ENCODE measurements at regions not wholly inside any gene's neighbourhood (a gene's known extent, or its start where the extent isn't known, plus 50 kb on each side); places are given as distances from the start of the nearest gene placed in this dataset.

DNA sequence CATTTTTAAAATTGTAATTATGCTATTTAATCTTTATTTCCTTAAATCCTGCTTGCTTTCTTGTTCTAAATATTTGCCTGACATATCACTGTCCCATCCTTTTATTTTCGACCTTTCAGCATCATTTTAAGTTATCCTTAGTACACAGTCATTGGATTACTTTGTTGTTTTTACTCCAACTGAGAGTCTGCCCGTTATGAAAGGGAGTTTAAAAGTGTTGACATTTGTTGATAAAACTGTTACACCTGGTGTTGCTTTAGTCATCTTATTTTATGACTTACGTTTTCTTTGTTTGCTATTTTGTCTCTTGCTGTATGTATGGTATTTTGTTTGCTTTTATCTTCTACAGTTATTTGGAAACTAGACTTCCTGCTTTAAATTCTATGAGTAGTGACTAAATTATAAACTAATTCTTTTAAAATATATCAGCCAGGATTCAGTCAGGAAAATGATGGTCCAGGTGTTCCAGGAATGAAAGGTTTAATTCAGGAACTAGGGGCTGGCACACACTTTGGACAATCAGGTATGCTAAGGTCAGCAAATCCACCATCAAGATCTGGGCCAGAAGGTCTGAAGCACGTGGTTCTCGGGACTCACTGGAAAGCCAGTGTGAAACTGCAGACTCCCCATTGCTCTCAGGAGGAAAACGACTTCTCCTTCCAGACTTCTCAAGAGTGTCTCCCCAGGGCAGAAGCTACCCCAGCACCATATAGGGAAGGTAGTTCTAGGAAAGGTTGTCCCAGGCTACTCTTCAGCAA lies 86.0 kb downstream of the RASSF10 start:
- no peak overlapping the region for H3K4me3 ChIP-seq (ENCODE audit: low read depth in 2 of 2, low read length in 2 of 2)
- in situ Hi-C loops (cut with HindIII; ENCODE audit: low pct_unique_long_range_greater_than_20kb, low sequenced_read_pairs): no loop called here
- H3K27ac ChIP-seq (ENCODE audit: low read length): no peak overlapping the region
- POLR2A ChIA-PET: no interaction called here
- H3K27me3 ChIP-seq (ENCODE audit: control insufficient read depth, insufficient read depth, low read length): no peaks in the 10 kb centered on the region
- CTCF ChIA-PET: no interaction called here
- no peaks in the 10 kb centered on the region for H3K36me3 ChIP-seq (ENCODE audit: control insufficient read depth, insufficient read depth, low read length)
- H3K9me3 ChIP-seq (ENCODE audit: control insufficient read depth, insufficient read depth, low read depth, low read length): no peaks in the 10 kb centered on the region
- TF ChIP-seq, protein P1, sequence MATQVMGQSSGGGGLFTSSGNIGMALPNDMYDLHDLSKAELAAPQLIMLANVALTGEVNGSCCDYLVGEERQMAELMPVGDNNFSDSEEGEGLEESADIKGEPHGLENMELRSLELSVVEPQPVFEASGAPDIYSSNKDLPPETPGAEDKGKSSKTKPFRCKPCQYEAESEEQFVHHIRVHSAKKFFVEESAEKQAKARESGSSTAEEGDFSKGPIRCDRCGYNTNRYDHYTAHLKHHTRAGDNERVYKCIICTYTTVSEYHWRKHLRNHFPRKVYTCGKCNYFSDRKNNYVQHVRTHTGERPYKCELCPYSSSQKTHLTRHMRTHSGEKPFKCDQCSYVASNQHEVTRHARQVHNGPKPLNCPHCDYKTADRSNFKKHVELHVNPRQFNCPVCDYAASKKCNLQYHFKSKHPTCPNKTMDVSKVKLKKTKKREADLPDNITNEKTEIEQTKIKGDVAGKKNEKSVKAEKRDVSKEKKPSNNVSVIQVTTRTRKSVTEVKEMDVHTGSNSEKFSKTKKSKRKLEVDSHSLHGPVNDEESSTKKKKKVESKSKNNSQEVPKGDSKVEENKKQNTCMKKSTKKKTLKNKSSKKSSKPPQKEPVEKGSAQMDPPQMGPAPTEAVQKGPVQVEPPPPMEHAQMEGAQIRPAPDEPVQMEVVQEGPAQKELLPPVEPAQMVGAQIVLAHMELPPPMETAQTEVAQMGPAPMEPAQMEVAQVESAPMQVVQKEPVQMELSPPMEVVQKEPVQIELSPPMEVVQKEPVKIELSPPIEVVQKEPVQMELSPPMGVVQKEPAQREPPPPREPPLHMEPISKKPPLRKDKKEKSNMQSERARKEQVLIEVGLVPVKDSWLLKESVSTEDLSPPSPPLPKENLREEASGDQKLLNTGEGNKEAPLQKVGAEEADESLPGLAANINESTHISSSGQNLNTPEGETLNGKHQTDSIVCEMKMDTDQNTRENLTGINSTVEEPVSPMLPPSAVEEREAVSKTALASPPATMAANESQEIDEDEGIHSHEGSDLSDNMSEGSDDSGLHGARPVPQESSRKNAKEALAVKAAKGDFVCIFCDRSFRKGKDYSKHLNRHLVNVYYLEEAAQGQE (IDR thresholded peaks at IDR 0.05; ENCODE audit: insufficient read depth in 1 of 2, low read depth in 2 of 2, low read length in 1 of 2): no peak
- TF ChIP-seq, protein P2, sequence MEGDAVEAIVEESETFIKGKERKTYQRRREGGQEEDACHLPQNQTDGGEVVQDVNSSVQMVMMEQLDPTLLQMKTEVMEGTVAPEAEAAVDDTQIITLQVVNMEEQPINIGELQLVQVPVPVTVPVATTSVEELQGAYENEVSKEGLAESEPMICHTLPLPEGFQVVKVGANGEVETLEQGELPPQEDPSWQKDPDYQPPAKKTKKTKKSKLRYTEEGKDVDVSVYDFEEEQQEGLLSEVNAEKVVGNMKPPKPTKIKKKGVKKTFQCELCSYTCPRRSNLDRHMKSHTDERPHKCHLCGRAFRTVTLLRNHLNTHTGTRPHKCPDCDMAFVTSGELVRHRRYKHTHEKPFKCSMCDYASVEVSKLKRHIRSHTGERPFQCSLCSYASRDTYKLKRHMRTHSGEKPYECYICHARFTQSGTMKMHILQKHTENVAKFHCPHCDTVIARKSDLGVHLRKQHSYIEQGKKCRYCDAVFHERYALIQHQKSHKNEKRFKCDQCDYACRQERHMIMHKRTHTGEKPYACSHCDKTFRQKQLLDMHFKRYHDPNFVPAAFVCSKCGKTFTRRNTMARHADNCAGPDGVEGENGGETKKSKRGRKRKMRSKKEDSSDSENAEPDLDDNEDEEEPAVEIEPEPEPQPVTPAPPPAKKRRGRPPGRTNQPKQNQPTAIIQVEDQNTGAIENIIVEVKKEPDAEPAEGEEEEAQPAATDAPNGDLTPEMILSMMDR (IDR thresholded peaks at IDR 0.05): no peak
- TF ChIP-seq TCF7L2 (IDR thresholded peaks at IDR 0.05; ENCODE audit: low read depth, low read length) (no peak), POLR2AphosphoS5 (IDR thresholded peaks at IDR 0.05; ENCODE audit: low read depth, low read length) (no peak), SIN3A (IDR thresholded peaks at IDR 0.05; ENCODE audit: borderline replicate concordance, insufficient read depth, low read depth, low read length) (no peak)
- BruUV-seq (replicated peaks): no TSS peak
- intact Hi-C loops (cut with micrococcal nuclease; ENCODE audit: unreplicated experiment): no loop called here
- ATAC-seq (no peak), DNase-seq (ENCODE audit: low read depth, low spot score) (no peak)
- H3K4me1 ChIP-seq (ENCODE audit: control insufficient read depth, insufficient read depth, low read length): no peaks in the 10 kb centered on the region

DNA sequence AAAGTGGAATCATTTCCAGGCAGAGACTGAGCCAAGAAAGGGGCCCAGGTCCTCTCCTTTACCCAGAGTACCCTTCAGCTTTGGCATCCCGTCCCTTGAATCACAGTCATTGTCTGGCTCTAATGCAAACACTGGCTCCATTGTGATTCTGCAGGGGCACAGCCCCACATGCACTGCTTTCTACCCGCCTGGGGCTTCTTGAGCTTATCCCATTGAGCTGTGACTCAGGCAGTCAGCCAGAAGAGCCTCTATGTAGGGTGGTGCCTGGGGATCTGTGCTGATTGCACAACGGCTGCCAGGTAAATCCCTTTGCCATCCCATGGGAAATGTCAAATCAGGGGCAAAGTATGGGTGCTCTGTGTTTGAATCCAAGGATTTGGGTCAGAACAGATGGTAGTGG lies 88.9 kb downstream of the RASSF10 start:
- H3K4me1 ChIP-seq (ENCODE audit: control insufficient read depth, insufficient read depth, low read length): no peaks in the 10 kb centered on the region
- H3K27ac ChIP-seq (ENCODE audit: low read length): no peak overlapping the region
- 0 out of 2 replicates have a peak, but pooled peaks cover under 1% of the 10 kb centered on the region for H3K27me3 ChIP-seq (ENCODE audit: control insufficient read depth, insufficient read depth, low read length)
- no peak overlapping the region for H3K4me3 ChIP-seq (ENCODE audit: low read depth in 2 of 2, low read length in 2 of 2)
- H3K36me3 ChIP-seq (ENCODE audit: control insufficient read depth, insufficient read depth, low read length): no peaks in the 10 kb centered on the region
- POLR2A ChIA-PET: no interaction called here
- ATAC-seq (no peak), DNase-seq (ENCODE audit: low read depth, low spot score) (no peak)
- in situ Hi-C loops (cut with HindIII; ENCODE audit: low pct_unique_long_range_greater_than_20kb, low sequenced_read_pairs) (no loop called here), intact Hi-C loops (cut with micrococcal nuclease; ENCODE audit: unreplicated experiment) (no loop called here)
- CTCF ChIA-PET: no interaction called here
- H3K9me3 ChIP-seq (ENCODE audit: control insufficient read depth, insufficient read depth, low read depth, low read length): no peaks in the 10 kb centered on the region
- TF ChIP-seq TCF7L2 (IDR thresholded peaks at IDR 0.05; ENCODE audit: low read depth, low read length) (no peak), SIN3A (IDR thresholded peaks at IDR 0.05; ENCODE audit: borderline replicate concordance, insufficient read depth, low read depth, low read length) (no peak), POLR2AphosphoS5 (IDR thresholded peaks at IDR 0.05; ENCODE audit: low read depth, low read length) (no peak)
- TF ChIP-seq, protein P2 (IDR thresholded peaks at IDR 0.05): no peak
- TF ChIP-seq, protein P1 (IDR thresholded peaks at IDR 0.05; ENCODE audit: insufficient read depth in 1 of 2, low read depth in 2 of 2, low read length in 1 of 2): no peak
- BruUV-seq (replicated peaks): no TSS peak

All from Panc1 (cell line).